Ascending aorta (tissue), 2 donors: ENCODE measurements at regions not wholly inside any gene's neighbourhood (a gene's known extent, or its start where the extent isn't known, plus 50 kb on each side); places are given as distances from the start of the nearest gene placed in this dataset.

Source experiments
- DNase-seq, 2 donors: peaks; one replicate each; pipeline ENCODE4 v3.0.0-alpha.2; 2019; ENCODE audit warnings: low spot score in 2 of 2
- H3K27ac ChIP-seq, 2 donors: fragments of 200-600 bp; sonication (generic); one replicate each; pipeline ENCODE4 v1.5.1; 2016 to 2017; ENCODE audit warnings: mild to moderate bottlenecking in 1 of 2
- H3K27me3 ChIP-seq: fragments of 200-600 bp; sonication (generic); one replicate; pipeline ENCODE4 v1.5.1; 2017
- H3K36me3 ChIP-seq, 2 donors: fragments of 200-600 bp; sonication (generic); one replicate each; pipeline ENCODE4 v1.5.1; 2016
- H3K4me1 ChIP-seq, 2 donors: fragments of 200-600 bp; sonication (generic); one replicate each; pipeline ENCODE4 v1.5.1; 2016 to 2017; ENCODE audit warnings: mild to moderate bottlenecking in 1 of 2
- H3K4me3 ChIP-seq, 2 donors: fragments of 200-600 bp; sonication (generic); one replicate each; pipeline ENCODE4 v1.5.1; 2016 to 2017; ENCODE audit warnings: mild to moderate bottlenecking in 1 of 2
- H3K9me3 ChIP-seq, 2 donors: fragments of 200-600 bp; sonication (generic); one replicate each; pipeline ENCODE4 v1.5.1; 2016
- intact Hi-C: fragments of 100-400 bp; cut with DNase I; formaldehyde crosslinking; loops from one replicate; pipeline ENCODE4 v1.15.1; 2023
- TF ChIP-seq, protein P1 (sequence below), 3 experiments: fragments of 200-600 bp in 2 of 3; fragments of 450-650 bp in 1 of 3; sonication (generic) in 2 of 3; IDR thresholded peaks; one replicate each; pipeline ENCODE4 v1.5.1; 2016 to 2019; ENCODE audit warnings: antibody characterized with exemption in 3 of 3, mild to moderate bottlenecking in 1 of 3, moderate library complexity in 1 of 3

DNA sequence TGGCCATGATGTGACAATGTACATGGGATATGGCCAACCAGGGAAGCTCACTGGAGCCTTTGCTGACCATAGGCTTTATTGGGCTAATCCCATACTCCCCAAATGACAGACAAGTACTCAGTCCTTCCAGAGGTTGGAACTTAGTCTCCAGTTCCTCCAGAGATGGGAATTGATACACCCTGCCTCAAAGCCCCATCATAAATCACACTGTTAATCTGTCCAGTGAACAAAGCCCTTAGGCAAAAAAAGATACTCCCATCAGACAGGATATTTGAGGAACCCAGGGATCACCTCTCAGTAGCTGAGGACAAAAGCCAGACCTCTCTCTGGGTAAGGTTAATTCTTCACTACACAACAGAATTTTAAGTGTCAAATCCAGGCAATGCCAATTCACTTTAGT is 247.5 kb upstream of the CDH20 start:
- no peaks in the 10 kb centered on the region for H3K36me3 ChIP-seq
- no peak overlapping the region for H3K4me3 ChIP-seq
- TF ChIP-seq, protein P1, sequence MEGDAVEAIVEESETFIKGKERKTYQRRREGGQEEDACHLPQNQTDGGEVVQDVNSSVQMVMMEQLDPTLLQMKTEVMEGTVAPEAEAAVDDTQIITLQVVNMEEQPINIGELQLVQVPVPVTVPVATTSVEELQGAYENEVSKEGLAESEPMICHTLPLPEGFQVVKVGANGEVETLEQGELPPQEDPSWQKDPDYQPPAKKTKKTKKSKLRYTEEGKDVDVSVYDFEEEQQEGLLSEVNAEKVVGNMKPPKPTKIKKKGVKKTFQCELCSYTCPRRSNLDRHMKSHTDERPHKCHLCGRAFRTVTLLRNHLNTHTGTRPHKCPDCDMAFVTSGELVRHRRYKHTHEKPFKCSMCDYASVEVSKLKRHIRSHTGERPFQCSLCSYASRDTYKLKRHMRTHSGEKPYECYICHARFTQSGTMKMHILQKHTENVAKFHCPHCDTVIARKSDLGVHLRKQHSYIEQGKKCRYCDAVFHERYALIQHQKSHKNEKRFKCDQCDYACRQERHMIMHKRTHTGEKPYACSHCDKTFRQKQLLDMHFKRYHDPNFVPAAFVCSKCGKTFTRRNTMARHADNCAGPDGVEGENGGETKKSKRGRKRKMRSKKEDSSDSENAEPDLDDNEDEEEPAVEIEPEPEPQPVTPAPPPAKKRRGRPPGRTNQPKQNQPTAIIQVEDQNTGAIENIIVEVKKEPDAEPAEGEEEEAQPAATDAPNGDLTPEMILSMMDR (IDR thresholded peaks at IDR 0.05) = no peak
- intact Hi-C loops = no loop called here
- H3K27me3 ChIP-seq = no peaks in the 10 kb centered on the region
- no peak for DNase-seq
- H3K27ac ChIP-seq = no peak overlapping the region
- no peaks in the 10 kb centered on the region for H3K4me1 ChIP-seq
- no peaks in the 10 kb centered on the region for H3K9me3 ChIP-seq

DNA sequence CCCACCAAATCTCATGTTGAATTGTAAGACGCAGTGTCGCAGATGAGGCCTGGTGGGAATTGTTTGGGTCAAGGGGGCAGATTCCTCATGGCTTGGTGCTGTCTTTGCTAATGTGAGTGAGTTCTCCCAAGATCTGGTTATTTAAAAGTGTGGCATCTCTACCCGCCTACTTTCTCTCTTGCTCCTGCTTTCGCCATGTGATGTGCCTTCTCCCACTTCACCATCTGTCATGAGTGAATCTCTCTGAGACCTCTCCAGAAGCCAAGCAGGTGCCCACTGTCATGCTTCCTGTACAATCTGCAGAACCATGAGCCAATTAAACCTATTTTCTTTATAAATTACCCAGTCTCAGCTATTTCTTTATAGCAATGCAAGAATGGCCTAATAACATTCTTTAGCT is 246.6 kb upstream of the CDH20 start:
- H3K27me3 ChIP-seq = no peaks in the 10 kb centered on the region
- no peaks in the 10 kb centered on the region for H3K9me3 ChIP-seq
- DNase-seq = no peak
- H3K27ac ChIP-seq = no peak overlapping the region
- TF ChIP-seq, protein P1 (IDR thresholded peaks at IDR 0.05) = no peak
- intact Hi-C loops = no loop called here
- no peaks in the 10 kb centered on the region for H3K36me3 ChIP-seq
- no peaks in the 10 kb centered on the region for H3K4me1 ChIP-seq
- H3K4me3 ChIP-seq = no peak overlapping the region

DNA sequence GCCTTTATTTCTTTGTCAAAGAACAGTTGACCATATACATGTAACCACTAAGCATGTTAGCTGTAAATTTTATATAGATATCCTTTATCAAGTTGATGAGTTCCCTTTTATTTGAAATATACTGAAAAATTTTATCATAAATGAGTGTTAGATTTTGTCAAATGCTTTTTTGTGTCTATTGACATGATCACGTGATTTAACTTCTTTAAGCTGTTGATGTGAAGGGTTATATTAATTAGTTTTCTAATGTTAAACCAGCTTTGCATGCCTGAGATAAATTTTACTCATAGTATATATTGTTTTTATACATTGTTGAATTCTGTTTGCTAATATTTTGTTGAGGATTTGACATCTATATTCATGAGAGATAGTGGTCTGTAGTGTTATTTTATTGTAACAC is 241.9 kb upstream of the CDH20 start:
- Histone ChIP-seq H3K27me3 (no peaks in the 10 kb centered on the region), H3K27ac (no peak overlapping the region), H3K36me3 (no peaks in the 10 kb centered on the region), H3K4me3 (no peak overlapping the region), H3K9me3 (no peaks in the 10 kb centered on the region), H3K4me1 (no peaks in the 10 kb centered on the region)
- TF ChIP-seq, protein P1 (IDR thresholded peaks at IDR 0.05) = no peak
- intact Hi-C loops = no loop called here
- DNase-seq = no peak

DNA sequence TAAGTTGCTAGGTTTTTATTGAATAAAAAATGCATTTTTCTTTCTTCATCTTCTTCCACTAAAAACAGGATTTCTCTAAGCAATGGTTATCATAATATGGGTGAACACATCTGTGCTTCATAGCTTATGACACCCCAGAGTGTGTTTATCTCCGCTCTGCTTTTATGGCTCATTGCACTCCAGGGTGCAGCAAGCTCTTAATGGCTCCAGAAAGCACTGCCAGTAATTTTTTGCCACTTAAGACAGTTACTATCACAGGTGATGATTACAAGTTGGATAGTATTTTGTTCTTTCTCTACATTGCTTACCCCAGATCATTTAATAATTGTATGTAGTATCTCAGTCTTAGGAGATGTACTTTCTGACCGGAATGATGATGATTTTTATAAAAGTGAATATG is 239.3 kb upstream of the CDH20 start:
- Histone ChIP-seq H3K27ac (no peak overlapping the region), H3K36me3 (no peaks in the 10 kb centered on the region), H3K27me3 (no peaks in the 10 kb centered on the region), H3K4me3 (no peak overlapping the region), H3K4me1 (no peaks in the 10 kb centered on the region), H3K9me3 (no peaks in the 10 kb centered on the region)
- TF ChIP-seq, protein P1 (IDR thresholded peaks at IDR 0.05) = no peak
- intact Hi-C loops = no loop called here
- no peak for DNase-seq

DNA sequence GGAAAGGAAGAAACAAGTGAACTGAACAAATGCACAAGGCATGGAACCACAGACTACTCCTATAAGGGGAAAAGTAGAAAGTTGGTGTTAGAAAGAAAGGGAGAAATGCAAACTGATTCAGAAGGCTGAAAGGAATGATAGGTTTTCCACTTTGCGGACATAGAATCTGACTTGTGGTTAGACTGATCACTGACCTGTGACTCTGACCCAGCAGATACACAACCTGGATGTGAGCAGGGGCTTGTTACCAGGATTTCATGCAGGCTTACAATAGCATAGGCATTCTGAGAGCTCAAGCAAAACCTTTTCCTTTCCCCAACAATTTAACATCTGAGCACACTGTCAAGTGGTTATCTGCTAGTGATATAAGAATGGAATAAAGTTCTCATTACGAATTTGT is 237.0 kb upstream of the CDH20 start:
- H3K36me3 ChIP-seq = no peaks in the 10 kb centered on the region
- TF ChIP-seq, protein P1 (IDR thresholded peaks at IDR 0.05) = no peak

DNA sequence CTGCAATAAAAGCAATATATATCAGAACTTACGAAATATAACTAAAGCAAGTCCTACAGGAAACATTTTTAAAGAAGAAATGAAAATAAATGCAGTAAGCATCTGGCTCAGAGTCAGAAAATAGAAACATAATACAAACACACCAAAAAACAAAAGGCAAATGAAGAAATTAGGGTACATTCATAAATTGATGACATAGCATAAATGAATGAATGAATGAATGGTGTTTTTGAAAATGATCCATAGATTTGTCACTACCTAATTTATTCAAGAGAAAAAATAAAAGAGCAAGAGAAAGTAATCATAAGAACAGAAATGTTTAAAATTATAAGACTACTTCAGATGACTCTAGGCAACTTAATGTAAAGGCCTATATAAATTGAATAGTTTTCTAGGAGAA is 226.1 kb upstream of the CDH20 start:
- H3K9me3 ChIP-seq = no peaks in the 10 kb centered on the region
- no peak overlapping the region for H3K27ac ChIP-seq
- intact Hi-C loops = no loop called here

More for the DNA sequence above, 237.0 kb upstream of the CDH20 start:
- intact Hi-C loops = no loop called here
- DNase-seq = no peak
- no peaks in the 10 kb centered on the region for H3K4me1 ChIP-seq
- no peak overlapping the region for H3K4me3 ChIP-seq
- H3K27me3 ChIP-seq = no peaks in the 10 kb centered on the region
- no peak overlapping the region for H3K27ac ChIP-seq
- H3K9me3 ChIP-seq = no peaks in the 10 kb centered on the region

More for the DNA sequence above, 226.1 kb upstream of the CDH20 start:
- Histone ChIP-seq H3K36me3 (no peaks in the 10 kb centered on the region), H3K27me3 (no peaks in the 10 kb centered on the region), H3K4me3 (no peak overlapping the region), H3K4me1 (no peaks in the 10 kb centered on the region)
- TF ChIP-seq, protein P1 (IDR thresholded peaks at IDR 0.05) = no peak
- no peak for DNase-seq
